ENCODE measurements at regions not wholly inside any gene's neighbourhood (a gene's known extent, or its start where the extent isn't known, plus 50 kb on each side); places are given as distances from the start of the nearest gene placed in this dataset.
"Not testable (repeated sequence)": the region's sequence is repeated elsewhere in the genome, so short reads cannot be mapped to it uniquely, and the experiment has no call there.

DNA sequence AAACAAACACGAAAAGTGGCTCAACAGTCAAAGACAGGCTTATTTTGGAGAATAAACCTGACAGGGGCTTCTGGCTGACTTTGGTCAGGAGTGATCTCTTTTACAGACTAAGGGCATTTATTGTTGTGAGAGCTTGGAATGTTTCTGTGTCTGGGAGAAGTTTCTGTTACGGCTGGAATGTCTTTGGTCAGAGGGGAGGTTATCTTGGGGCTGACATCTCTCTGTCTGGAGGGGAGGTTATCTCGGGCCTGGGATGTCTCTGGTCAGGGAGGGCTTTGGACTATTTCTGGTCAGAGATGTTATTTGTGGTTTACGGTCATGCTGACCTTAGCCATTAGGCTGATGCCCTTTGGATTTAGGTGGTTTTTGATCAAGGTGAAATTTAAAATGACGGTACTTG is 345.5 kb upstream of the FSIP2 start:
- DNase-seq: no peak

- DNase-seq: no peak
Observed at GRCh38 chr2:185402474-185402873, 336.1 kb upstream of the FSIP2 start.

GRCh38 chr2:185404578-185404977 is 334.0 kb upstream of the FSIP2 start:
- no peak for DNase-seq

GRCh38 chr2:185417111-185417510 is 321.5 kb upstream of the FSIP2 start:
- no peak for DNase-seq

DNA sequence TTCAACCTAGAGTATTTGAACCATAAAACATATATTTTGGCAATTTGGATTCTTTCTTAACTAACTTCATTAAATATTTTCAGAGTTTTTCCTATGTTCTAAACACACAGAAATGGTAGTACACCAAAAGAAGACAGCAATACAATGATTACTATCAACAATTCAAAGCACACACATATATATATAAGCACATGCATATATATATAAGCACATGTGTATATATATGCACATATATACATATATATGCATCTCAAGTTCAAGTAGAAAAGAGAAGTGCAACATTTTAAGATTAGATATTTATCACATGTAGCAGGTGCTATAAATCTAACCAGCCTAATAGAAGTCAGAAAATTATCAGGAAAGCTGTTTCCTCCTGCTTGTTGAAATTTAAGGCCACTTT is 320.9 kb upstream of the FSIP2 start:
- no peak for DNase-seq

- peak; percentile 3 for DNase-seq
Observed at GRCh38 chr2:185424958-185425629, 313.5 kb upstream of the FSIP2 start.

- no peak for DNase-seq
Observed at GRCh38 chr2:185428000-185428399, 310.6 kb upstream of the FSIP2 start.

DNA sequence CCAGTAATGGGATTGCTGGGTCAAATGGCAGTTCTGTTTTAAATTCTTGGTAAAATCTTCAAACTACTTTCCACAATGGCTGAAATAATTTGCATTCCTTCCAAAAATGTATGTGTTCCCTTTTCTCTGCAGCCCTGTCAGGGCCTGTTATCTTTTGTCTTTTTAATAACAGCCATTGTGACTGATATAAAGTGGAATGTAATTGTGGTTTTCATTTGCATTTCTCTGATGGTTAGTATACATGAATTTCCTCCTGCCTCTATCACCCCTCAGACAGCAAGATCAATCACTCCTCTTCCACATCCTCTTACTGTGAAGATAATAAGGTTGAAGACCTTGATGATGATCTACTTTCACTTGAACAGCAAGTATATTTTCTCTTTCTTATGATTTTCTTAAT is 304.8 kb upstream of the FSIP2 start:
- DNase-seq: no peak

- DNase-seq: no peak
Observed at GRCh38 chr2:185436787-185437372, 301.7 kb upstream of the FSIP2 start.

DNA sequence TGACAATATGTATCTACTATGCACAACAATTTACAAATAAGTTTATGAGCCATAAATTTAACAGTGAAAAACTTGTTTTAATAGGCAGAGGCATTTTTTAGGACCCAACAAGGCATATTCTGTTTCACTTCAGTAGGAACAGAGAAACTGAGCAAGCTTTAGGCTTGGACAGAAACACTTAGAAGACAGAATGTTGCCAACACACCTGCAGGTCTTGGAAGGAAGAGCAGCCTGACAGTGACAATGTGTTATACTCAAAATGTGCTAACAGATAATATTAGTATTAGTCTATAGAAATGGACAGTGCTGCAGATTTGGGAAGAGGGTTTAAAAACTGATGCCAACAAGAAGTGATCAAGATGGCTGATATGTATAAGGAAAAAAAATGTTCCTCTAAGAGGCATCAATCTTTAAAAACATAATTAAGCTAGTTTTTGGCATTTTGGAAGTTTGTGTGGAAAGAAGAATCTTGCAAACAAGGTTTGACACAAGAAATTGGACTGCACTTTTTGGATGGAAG is 297.1 kb upstream of the FSIP2 start:
- DNase-seq: no peak

DNA sequence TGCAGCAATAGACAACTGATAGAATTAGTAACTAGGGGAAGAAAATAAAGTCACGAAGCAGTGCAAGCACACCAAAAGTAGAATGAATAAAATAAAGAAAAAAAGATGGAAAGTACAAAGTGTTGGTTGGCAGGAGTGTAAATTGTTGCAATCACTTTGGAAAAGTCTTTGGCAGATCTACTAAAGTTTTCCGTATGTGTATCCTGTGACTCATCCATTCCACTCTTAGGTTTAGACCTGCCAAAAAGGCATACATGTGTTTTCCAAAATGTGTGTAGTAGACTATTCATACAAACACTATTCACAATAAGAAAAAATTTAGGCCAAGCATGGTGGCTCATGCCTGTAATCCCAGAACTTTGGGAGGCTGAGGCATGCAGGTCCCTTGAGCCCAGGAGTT is 282.1 kb upstream of the FSIP2 start:
- no peak for DNase-seq

DNA sequence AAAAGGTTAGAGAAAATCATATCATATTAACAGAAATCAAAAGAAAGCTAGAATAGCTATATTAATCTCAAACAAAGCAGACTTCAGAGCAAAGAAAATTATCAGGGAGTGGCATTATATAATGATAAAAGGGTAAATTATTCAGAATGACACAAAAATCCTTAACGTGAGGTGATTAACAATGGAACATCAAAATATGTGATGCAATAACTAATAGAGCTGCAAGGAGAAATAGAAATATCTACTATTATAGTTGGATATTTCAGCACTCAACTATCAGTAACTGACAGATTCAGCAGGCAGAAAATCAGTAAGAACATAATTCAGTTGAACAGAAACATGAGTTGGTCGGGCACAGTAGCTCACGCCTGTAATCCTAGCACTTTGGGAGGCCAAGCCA is 275.1 kb upstream of the FSIP2 start:
- no peak for DNase-seq

GRCh38 chr2:185466915-185467314 is 271.7 kb upstream of the FSIP2 start:
- DNase-seq: no peak

GRCh38 chr2:185471441-185471840 is 267.2 kb upstream of the FSIP2 start:
- no peak for DNase-seq

GRCh38 chr2:185472574-185472973 is 266.0 kb upstream of the FSIP2 start:
- no peak for DNase-seq

DNA sequence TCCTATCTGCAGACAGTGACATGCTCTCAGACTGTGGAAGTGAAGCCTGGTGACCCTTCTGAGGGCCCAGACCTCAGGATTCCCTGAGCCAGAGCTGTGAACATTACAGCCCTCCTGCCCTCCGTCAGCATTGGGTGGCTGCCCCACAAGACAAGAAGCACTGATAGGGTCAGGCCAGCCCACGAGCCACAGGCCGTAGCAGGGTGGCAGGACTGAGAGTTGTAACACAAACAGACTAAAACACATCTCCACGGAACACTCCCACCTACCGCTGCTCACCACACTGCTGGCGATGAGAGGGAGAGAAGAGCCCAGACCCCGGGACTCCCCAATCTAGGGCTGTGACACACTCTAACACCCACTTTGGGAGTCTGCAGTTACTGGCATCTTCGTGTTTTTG is 264.8 kb upstream of the FSIP2 start:
- DNase-seq: no peak

DNA sequence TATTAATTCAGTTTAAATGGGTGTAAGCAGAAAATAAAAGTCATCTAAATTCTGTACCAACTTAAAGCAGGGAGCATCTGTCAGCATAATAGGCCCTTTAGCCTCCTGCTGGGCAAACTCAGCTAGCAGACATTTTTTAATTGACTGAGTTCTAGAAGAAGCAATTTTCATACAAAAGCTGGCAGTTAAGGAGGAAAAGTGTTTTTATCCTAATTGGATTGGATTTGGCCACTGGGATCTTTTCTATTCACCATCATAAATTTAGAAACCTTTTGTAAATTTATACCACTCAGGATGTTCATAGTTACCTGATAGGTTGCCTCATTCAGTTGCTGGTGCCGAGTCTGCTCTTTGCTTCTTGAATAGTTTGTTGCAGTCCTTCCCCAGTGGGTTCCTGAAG is 262.7 kb upstream of the FSIP2 start:
- DNase-seq: no peak

DNA sequence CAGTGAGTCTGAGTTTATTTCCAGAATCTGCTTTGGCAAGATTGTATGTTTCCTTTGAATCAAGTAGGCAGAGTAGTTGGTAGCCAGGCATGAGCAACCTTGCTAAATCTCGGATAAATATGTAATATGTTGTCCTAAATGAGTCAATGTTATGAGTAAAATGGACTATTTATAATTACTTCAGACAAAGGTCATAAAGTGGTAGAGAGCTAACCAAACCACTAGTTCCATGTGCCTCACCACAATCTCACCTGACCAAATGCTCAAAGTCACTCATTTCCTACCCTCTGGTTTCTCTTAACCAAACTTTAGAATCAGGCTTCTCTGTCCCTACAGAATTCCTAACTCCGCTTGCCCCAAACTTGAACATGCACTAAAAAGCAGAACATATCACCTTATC is 261.2 kb upstream of the FSIP2 start:
- DNase-seq: no peak

DNA sequence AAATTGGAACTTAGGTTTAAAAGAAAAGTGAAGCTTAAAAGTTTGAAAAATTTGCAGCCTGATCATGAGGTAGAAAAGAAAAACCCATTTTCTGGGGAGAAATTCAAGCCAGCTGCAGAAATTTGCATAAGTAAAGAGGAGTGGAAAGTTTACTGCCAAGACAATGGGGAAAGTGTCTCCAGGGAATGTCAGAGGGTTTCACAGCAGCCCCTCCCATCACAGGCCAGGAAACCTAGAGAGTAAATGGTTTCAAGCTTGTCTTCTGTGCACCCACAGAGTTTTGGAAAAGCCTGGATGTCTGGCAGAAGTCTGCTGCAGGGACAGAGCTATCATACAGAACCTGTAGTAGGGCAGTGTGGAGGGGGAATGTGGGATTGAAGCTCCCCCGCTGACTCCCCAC is 254.0 kb upstream of the FSIP2 start:
- no peak for DNase-seq

DNA sequence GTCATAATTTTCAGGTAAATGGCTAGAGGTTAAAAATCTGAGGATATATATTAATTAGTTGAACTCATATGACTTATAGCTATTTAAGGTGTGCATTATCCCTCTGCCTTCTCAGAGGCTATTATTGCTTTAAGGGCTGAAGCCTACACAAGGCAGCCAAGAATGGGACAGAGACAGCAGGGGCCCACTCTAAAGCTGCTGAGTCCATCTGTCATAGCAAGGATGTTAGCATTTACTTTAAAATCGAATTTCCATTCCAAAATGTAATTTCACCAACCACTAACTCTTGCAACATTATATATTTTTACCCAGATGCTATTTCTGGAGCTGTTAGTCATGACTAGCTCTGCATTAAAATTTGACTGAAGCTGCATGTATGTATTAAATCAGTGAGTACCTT is 236.3 kb upstream of the FSIP2 start:
- DNase-seq: no peak

DNA sequence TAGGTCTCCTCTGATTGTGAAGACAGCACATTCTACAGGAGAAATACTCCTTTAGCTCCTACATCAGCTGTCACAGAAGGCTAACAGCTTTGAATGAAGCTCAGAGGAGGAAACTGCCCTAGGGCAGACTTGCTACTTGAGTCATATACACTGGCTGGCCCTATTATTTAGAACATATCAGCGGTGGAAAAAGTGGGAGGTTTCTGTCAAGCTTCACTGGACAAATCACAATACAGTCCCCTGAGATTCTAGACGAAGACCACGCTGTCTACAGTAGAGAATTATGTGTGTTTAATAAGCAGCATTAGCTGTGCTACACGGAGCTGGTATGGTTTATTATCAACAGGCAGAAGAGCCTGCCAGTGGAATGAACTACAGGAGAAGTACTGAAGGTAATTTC is 230.9 kb upstream of the FSIP2 start:
- no peak for DNase-seq

DNA sequence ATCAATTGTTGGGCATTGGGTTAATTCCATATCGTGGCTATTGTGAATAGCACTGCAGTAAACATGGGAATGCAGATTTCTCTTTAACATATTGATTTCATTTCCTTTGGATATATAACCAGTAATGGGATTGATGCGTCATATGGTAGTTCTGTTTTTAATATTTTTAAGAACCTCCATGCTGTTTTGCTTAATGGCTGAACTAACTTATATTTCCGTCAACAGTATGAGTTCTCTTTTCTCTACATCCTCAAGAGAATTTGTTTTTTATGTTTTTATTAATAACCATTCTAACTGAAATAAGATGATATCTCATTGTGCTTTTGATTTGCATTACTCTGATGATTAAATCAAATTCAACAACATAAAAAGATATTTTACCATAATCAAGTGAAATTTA is 228.5 kb upstream of the FSIP2 start:
- DNase-seq: no peak

DNA sequence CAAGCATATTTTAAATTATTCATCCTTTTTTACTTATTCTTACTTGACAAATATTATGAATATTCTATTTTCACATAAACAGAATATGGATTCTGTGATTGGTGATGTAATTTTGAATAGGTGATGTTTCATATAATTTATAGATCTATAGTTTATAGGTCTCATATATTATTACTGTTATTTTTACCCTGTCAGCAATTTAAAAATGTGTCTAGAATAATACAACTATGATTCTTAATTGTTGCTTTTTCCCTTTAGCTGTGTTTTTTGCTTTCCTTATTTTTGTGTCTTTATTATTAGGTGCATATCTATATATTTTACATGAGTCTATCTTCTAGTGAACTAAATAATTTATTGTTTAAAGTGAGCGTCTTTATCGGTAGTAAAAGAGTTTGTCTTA is 226.7 kb upstream of the FSIP2 start:
- no peak for DNase-seq

DNA sequence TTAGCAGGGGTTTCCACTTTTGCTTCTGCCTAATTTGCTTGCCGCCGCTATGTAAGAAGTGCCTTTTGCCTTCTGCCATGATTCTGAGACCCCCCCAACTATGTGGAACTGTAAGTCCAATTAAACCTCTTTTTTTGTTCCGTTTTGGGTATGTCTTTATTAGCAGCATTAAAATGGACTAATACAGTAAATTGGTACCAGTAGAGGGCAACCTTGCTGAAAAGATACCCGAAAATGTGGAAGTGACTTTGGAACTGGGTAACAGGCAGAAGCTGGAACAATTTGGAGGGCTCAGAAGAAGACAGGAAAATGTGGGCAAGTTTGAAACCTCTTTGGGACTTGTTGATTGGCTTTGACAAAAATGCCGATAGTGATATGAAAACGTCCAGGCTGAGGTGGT is 216.1 kb upstream of the FSIP2 start:
- no peak for DNase-seq

DNA sequence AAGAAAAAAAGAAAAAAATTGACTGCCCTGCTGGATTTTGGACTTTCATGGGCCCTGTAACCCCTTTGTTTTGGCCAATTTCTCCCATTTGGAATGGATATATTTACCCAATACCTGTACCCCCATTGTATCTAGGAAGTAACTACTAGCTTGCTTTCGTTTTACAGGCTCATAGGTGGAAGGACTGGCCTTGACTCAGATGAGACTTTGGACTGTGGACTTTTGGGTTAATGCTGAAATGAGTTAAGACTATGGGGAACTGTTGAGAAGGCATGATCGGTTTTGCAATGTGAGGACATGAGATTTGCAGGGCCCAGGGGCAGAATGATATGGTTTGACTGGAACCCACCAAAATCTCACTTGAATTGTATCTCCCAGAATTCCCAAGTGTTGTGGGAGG is 214.4 kb upstream of the FSIP2 start:
- DNase-seq: not testable (repeated sequence)
